ENCODE measurements at regions not wholly inside any gene's neighbourhood (a gene's known extent, or its start where the extent isn't known, plus 50 kb on each side); places are given as distances from the start of the nearest gene placed in this dataset.

DNA sequence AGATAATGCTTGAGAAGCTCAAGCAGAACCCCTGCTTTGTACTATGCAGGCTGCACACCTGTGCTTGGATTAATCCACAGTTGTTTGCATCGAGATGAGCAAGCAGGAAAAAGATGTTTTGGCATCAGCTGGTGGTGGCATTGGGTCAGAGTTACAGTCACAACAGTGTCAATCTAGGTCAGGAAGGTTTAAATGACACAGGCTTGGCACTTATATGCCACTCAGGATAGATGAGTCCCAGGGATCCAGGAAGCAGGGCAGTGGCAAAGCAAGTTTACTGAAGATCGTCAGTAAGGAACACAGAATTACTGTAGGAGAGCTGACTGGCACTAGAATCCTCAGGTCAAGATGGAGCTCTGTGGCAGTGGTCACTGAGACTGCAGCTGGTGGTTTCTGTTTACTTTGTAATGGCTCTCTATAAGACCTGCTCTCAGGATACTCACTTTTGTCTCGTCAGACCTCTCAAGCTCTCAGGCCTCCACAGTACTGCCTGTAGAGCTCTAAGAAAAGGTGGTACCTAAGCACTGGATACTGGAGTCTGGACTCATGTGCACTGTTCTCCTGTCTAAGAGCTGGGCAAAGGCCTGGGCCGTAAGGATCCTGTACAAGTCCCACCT lies 110.1 kb upstream of the HS3ST5 start:
- no peak for DNase-seq (ENCODE audit: low read depth, low spot score)
- no peaks in the 10 kb centered on the region for H3K4me1 Mint-ChIP-seq
- H3K27ac Mint-ChIP-seq (ENCODE audit: unreplicated experiment): no peak overlapping the region
- no peaks in the 10 kb centered on the region for H3K36me3 Mint-ChIP-seq (ENCODE audit: low read depth)
- H3K4me3 Mint-ChIP-seq: no peak overlapping the region
- no peaks in the 10 kb centered on the region for H3K9me3 Mint-ChIP-seq
- peaks cover 3% of the 10 kb centered on the region for H3K27me3 Mint-ChIP-seq (ENCODE audit: low read depth)
- TF ChIP-seq CTCF (conservative IDR thresholded peaks at IDR 0.05): no peak

DNA sequence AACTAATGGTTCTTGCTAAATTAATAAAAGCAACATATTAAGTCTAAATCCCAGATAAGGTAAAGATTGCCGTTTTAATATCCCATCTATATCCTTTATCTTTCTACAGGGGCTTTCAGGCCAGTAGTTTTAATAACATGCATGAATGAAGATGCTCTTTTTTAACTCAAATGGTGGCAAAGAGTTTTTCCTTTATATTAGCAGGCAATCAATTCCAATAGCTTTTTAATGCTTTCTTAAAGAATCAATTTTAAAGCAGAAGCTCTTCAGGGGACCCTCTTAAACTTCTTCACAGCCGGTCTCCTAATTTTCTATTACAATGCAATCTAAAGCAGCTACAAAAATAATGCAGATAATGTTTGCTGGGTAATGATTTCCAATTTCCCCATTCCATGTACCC lies 107.8 kb upstream of the HS3ST5 start:
- Mint-ChIP-seq H3K36me3 (ENCODE audit: low read depth) (no peaks in the 10 kb centered on the region), H3K27me3 (ENCODE audit: low read depth) (peaks cover 14% of the 10 kb centered on the region), H3K4me3 (no peak overlapping the region), H3K27ac (ENCODE audit: unreplicated experiment) (no peak overlapping the region), H3K9me3 (no peaks in the 10 kb centered on the region), H3K4me1 (no peaks in the 10 kb centered on the region)
- no peak for DNase-seq (ENCODE audit: low read depth, low spot score)
- no peak for TF ChIP-seq CTCF (conservative IDR thresholded peaks at IDR 0.05)

DNA sequence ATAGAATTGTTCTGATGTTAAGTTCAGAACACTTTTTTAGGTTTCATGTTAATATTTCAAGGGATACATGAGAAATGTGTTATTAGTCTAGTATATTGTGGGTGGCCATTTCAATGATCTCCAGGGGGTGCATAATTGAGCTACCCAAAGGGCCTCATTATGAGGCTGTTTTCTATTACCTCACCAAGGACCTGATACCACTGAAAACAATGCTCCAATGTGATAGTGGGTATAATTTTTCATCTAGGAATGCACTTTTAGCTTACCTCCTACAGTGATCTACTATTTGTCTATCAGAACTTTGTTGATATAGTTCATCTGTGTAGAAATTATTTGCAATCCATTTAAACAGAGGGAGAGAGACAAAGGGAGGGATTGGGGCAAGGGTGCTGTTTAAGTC lies 106.8 kb upstream of the HS3ST5 start:
- Mint-ChIP-seq H3K36me3 (ENCODE audit: low read depth) (no peaks in the 10 kb centered on the region), H3K27me3 (ENCODE audit: low read depth) (peaks cover 20% of the 10 kb centered on the region), H3K4me3 (no peak overlapping the region), H3K9me3 (no peaks in the 10 kb centered on the region), H3K4me1 (no peaks in the 10 kb centered on the region), H3K27ac (ENCODE audit: unreplicated experiment) (no peak overlapping the region)
- no peak for TF ChIP-seq CTCF (conservative IDR thresholded peaks at IDR 0.05)
- no peak for DNase-seq (ENCODE audit: low read depth, low spot score)

DNA sequence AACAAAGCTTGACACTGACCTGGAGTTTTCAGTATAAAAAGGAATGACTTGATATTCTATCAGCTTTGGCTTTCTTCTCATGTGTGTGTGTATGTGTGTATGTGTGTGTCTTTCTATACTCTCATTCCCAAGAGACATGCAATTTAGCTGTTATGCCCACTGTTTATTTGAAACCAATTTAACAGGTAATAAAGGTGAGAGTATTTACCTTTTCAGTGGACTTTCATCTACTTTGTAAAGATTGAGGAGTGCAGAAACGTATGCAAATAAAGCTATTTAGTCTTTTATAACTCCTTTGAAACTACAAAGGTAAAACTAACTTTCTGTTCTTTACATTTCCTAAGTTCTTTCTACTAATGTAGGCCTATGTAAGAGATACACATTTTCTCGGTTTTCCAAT lies 103.5 kb upstream of the HS3ST5 start:
- Mint-ChIP-seq H3K4me3 (no peak overlapping the region), H3K27me3 (ENCODE audit: low read depth) (peaks cover 25% of the 10 kb centered on the region), H3K27ac (ENCODE audit: unreplicated experiment) (no peak overlapping the region), H3K36me3 (ENCODE audit: low read depth) (no peaks in the 10 kb centered on the region), H3K9me3 (no peaks in the 10 kb centered on the region), H3K4me1 (no peaks in the 10 kb centered on the region)
- DNase-seq (ENCODE audit: low read depth, low spot score): no peak
- no peak for TF ChIP-seq CTCF (conservative IDR thresholded peaks at IDR 0.05)

DNA sequence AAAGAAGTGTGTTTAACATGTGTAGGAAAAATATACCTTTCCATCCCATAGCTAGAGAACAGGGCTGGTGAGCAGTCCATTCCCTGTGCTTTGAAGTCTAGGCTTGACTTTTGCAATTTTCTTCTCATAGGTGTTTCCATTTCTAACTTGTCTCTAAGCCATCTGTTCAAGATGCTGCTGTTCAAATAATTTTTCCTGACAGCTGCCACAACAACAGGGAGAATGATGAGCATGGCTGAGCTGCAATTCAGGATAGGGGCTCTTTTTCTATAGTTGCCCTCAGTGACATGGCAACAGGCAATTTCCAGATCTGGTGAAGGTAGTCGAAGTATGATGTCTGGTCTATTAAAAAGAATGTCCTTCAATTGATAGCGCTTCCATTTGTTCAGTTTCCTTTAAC lies 103.0 kb upstream of the HS3ST5 start:
- Mint-ChIP-seq H3K4me1 (no peaks in the 10 kb centered on the region), H3K4me3 (no peak overlapping the region), H3K36me3 (ENCODE audit: low read depth) (no peaks in the 10 kb centered on the region), H3K27me3 (ENCODE audit: low read depth) (peaks cover 24% of the 10 kb centered on the region), H3K9me3 (no peaks in the 10 kb centered on the region), H3K27ac (ENCODE audit: unreplicated experiment) (no peak overlapping the region)
- TF ChIP-seq CTCF (conservative IDR thresholded peaks at IDR 0.05): no peak
- DNase-seq (ENCODE audit: low read depth, low spot score): no peak

Data from neural crest cell (in vitro differentiated cells).